AG08396 (cell line): ENCODE measurements at regions not wholly inside any gene's neighbourhood (a gene's known extent, or its start where the extent isn't known, plus 50 kb on each side); places are given as distances from the start of the nearest gene placed in this dataset.
A peak's percentile ranks its signal among the peaks of the same experiment; 100 is the strongest.

Experiments used
- DNase-seq: peaks from one replicate; pipeline ENCODE4 v3.0.0; 2012; ENCODE audit warnings: low spot score, mixed read lengths

DNA sequence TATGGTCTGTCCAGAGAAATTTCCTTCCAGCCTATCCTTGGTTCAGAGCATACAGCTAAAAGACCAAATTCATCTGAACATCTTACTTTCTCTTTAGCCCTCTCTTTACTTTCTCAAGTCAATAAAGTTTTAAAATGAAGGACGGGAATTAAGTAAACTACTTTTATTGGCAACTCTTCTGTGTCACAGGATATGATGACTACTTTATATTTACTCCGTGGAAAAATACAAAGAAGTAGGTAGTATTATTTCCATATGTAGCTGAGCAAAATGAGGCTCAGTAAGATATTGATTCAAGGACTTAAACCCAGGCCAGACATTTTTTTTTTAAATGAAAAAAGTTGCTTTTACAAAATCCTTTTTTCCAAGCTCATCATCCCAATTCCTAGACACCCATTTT is 151.2 kb upstream of the DPYD start:
- DNase-seq = no peak

DNA sequence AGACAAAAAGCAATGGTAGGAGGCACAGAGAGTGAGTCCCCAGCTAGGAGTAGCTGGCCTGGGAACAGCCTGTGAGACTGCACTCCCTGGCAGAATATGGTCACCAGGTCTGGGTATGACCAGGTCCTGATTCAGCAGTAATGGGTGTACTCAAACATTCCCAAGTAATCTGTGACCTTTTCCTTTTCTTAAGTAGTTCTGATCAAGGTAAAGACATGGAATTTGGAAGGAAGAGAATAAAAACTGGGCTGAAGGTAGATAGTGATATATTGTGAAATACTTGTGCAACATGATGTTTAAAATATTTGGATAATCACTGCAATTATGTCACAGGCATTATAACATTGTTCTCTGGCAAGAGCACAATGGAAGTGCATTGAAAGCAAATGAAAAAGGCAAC is 147.2 kb upstream of the DPYD start:
- no peak for DNase-seq

DNA sequence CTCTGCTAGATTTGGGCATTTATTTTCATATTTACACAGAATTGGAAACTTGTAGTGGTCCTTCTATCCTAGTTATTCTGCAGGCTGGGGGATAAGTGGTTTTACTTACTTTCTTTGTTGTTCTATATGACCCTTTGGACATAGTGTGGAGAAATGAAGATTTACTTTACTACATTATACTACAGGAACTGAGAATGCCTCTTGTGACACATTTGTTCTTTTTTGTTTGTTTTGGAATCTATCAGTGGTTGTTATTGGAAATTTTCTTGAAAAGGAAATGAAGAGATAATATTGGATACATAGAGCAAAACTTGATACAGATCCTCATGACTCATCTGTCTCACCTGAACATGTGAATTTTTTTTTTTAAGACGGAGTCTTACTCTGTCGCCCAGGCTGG is 146.1 kb upstream of the DPYD start:
- DNase-seq = no peak

DNA sequence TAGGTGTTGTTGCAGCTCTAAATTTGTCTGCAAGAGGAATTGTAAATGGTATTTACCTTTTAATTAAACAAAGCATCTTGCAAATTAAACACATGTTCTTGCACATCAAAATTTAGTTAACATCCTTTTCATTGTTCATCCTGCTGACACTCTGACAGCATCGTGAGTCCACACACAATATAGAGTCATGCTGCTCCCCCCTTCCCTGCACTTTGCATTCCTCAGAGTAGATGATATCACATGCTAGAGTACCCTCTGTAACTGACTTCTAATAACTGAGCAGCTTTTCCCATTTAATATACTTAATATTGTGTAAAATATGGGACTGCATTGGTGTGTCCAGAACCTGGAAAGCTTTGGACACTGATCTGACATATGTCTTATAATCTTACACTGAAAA is 138.8 kb upstream of the DPYD start:
- DNase-seq = no peak

DNA sequence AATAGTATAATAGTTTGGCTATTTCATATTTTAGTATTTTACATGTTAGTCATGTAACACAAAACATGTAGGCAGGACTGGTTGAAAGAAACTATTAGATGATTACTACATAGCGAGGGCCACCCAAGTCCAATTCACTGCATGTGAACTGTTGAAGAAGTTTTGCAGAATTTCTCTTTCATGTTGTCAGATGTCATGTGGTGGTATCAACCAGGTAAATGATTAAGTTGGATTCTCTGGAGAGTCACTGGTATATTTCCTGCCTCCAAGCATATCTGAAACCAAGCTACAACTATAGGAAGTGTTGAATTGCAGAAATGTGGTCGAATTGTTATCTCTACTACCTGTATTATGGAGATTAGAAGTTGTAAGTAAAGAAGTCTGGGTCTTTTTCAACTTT is 137.8 kb upstream of the DPYD start:
- DNase-seq = no peak

DNA sequence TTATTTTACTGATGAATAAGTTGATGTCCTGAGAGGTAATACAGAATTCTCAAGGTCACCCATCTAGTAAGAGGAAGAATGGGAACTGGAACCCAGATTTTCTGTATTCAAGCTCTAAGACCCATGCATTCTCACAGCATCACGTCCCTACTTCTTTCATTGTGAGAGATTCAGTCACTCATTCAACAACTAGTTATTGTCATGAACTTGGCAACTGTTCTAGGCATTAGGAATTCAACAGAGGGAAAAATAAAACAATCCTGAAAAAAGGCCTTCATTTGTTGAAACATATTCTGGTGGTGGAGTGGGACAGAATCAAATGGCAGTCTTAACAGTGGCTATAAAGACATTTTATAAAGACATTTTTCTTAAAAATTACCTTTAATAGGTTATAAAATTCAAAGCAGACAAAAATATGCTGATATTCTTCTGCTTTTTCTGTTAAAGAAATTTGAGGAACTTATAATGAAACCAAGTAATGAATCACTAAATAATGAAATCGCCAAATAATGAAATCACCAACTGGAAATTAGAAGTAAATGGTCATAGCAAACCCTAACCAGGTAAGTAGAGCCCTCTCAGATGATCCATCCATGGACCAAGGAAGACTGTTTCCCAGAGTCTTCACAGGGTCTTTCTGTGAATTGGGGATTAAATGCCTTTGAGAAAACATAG is 136.5 kb upstream of the DPYD start:
- DNase-seq = no peak

DNA sequence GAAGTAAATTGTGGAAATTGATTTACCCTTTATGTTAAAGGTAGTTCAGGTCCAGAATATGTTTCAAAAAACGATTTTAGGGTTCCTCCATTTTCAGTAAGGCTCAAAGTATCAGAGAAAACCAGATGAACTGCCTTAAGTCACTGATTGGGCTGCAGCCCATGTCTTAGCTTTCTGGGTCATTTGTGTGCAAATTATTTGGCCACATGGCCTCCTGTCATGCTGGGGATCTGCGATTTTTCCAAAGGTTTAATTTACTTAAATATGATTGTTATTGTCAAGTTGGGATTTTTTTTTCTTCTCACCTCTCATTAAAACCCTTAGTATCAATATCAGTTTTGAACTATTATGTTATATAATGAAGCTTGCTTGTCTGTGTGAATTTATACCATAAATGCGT is 135.9 kb upstream of the DPYD start:
- no peak for DNase-seq

DNA sequence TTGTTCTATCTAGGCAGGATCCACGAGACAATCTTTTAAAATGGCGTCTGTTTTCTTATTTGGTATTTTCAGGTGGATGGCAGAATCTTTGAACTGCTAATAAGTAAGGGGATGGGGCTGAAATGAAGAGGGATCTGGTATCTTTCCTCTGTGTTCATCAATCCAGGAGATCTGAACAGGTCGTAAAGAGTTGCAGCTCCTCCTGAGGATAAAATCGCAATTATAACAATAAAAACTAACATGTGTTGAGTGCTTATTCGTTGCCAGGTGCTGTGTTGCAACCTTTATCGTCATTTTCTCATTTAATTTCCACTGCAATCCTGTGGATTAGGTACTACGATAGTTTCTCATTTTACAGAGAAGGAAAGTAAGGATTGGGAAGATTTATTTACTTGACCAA is 134.6 kb upstream of the DPYD start:
- no peak for DNase-seq

DNA sequence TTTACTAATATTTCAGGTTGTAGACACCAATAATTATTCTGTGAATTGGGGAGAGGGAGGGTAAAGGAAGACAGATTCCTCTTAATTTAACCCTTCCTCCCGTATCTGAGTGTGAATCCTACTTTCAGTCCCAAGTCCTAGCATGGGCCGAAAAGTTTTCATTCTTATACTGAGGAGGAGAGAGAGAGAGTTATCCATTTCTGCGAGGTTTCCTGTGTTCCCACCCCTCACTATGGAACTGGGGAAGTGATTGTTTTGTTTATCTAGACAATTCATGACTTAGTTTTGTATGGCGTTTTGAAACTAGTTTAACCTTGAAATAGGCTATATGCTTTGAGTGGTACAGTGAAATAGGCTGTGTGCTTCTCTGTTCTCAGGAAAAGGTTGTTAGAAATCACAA is 134.0 kb upstream of the DPYD start:
- no peak for DNase-seq

DNA sequence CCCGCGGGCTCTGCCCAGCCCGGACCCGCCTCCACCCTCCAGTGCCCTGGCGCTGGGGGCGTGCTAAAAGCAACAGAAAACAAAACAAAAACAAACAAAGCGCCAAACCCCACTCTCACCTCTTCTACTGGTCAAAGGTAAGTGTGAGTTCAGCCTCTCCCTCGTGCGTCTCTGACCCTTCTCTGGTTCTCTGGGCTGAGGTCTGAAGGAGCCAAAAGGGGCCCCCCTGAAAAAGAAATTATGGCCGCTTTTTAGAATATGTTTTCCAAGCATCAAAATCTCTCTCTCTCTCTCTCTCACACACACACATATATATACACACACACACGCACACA is 133.5 kb upstream of the DPYD start:
- DNase-seq = no peak

DNA sequence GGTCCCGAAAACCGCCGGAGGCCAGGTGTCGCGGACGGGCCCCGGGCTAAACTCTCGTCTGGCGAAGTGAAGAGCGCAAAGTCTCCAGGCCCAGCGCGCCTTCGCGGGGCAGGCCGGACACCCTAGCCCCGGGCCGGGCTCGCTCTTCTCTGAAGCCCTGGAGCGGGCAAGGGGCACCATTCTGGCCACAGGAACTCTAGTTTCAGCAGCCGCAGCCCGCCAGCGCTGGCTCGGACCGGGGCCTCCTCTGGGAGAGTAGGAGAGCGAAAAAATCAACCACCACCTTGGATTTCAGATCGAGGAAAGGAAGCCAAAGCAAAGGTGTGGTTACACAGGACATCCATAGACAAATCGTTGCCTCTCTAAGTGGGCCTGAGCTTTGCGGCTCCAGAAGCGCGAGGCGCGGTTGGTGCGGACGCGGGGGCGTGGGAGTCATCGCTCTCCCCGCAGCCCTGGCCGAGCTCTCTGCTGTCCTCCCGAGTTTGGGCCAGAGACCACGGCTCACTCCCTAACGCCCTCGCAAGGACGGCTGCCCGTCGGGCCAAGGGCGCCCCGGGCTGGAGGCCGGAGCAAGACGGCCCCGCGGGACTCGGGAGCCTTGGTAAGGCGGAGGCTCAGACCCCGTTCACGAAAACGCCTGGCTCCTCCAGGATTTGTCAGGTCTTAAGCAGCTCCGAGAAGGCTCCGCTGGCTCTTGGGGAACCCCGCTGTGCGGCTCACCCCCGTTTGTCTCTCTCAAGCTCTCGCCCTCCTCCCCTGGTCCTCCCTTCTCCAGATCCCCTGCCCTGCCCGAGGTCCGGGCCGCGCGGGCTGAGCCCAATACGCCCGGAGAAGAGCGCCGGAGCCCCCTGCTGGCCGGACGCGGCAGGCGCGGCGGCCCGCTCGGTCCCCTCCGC is 132.9 kb upstream of the DPYD start:
- peak; percentile 80 for DNase-seq

DNA sequence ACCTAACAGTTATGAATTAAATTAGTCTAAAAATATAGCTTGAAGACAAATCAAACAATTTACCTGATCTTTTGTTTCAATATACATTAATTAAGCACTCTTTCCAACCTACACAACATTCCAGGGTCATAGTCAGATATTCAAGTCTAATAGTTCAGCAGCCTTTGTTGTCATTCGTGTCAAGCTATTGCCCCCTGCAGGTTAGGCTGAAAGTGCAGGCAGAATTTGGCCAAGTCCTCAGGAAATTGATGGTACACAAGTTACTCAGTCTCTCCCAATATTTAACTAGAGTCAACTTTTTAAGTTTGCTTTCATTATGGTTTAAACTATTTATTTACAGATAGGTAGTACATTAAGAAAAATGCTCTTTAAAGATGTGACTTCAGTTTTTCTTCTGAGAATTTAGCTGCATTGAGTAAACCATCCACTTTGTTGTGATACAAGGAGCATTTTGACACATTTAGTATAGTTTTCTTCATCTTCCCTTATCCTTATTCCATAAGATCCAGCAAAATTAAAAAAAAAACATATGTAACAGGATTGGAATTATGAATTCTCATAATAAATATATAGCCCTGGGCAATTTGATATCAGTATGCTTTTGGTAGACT is 130.3 kb upstream of the DPYD start:
- DNase-seq = peak; percentile 54

DNA sequence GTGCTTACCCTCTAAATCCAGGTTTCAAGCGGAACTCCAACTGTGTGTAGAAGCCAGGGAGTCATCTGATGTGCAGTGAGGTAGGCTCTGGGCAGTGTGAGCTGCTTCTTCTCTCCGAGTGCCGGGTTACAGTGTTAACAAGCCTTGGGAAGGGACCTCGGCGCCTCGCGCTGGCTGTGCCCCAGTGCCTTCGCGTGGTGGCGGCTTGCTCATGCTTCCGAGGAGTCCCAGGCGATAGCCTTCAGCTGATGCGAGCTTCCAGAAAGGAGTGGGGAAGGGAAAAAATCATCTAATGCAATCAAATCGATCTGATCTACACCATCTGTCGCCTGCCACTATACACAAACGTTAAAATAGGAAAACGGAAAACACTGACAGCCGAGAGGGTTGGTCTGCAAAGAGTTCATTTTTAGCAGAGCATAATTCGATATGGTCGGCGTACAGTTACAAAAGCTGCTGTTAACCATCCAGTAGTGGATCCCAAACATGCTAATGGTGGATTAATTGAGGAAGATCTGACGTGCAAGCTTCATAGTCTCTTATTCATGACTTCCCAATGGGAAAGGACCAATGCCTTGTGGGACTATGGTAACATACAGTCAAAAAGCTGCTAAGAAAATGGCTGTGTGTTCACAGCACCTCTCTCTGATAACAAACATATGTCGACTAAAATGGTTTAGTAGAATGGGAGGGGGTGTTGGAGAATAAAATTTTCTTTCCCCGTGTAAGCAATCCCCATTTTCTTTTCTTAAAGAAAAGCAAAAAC is 128.7 kb upstream of the DPYD start:
- DNase-seq = no peak

DNA sequence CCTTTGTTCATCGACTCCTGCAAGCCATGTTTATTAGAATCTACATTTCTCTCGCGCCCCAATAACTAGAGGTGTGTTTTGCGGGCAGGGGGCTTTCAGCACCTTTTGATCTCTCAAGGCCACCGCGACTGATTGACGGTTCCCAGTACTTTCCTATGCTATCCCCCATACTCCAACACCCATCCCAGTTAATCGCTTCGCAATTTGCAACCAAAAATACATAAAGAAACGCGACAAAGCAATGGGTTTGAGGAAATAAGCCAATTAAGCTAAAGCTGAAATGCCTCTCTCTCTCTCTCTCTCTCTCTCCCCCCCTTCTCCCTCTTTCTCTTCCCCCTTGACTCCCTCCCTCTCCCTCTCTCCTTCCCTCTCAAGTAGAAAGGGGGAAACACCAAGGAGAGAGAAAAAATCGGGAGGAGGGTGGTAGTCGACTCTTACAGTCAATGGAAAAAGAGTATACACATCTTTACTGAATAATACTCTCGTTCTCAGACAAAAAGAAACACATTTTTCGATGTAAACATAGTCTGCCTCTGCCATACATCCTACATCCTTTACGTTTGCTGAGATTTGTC is 128.0 kb upstream of the DPYD start:
- no peak for DNase-seq

DNA sequence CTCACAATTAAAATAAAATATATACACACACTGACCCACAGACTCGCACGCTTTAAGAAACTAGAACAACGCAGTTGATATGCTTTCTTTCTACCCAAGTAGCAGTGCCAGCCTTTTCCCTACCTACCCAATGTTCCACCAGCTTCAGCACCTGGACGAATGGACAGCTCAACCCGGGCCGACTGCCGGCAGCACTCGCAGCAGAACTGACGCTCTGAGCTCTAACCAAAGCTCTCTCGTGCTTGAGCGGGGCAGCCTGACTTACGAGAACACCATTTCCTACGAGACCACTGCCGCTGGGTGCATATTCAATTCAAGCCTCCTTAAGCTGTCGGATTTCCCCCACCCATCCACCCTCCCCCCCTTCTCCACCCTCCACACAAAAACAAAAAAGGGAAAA is 127.4 kb upstream of the DPYD start:
- peak; percentile 84 for DNase-seq

DNA sequence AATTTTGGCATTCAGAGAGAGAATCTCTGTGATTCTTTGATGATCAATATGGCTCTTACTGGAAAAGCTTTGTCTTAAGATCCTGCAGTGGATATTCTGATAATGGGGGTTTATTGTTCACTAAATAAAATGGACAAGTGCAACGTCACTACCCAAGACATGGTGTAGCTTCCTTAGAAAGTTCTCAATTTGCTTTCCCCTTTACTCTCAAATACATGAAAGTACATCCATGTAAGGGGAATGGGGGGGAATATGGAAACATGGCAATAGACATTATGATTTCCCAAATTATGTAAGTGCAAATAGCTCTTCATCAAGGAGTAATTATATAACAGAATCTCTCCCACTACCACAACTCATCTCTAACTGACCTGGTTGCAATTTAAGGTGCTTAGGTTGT is 126.3 kb upstream of the DPYD start:
- DNase-seq = no peak

DNA sequence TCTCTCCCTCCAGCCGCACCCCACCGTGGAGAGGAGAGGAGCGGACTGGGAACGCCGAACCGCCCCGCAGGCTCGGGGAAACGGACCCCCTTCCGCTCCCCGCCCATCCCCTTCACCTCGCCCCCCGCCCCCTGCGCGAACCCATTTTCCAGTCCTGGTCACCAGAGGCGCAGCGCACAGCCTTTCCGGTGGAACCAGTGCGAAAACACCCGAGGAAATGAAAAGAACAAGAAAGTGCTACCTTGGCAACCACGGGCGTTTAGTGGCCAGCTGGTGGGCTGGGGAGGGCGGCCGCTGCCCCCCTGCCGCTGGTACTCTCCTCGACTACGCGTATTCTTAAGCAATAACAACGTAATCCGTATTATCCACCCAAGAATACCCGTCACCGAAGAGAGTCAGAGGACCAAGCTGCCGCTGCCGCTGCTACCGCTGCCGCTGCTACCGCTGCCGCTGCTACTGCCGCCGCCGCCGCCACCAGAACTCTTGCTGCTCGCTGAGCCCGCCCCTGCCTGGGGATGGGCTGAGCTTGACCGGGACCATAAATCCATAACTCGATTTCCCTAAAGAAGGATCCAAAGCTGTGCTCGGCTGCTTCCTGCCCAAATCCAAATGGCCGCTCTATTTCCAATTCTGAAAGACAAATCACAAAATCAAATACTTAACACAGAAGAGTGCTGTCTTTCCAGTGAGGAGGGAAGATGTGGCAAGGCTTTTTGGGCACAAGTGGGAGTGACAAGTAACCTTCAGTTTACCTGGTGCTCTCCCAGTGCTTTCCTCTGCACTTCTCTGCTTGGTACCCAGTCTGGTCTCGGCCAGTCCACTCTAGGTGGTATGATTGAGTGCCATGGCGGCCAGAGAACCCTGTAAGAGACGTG is 125.2 kb upstream of the DPYD start:
- DNase-seq = no peak

DNA sequence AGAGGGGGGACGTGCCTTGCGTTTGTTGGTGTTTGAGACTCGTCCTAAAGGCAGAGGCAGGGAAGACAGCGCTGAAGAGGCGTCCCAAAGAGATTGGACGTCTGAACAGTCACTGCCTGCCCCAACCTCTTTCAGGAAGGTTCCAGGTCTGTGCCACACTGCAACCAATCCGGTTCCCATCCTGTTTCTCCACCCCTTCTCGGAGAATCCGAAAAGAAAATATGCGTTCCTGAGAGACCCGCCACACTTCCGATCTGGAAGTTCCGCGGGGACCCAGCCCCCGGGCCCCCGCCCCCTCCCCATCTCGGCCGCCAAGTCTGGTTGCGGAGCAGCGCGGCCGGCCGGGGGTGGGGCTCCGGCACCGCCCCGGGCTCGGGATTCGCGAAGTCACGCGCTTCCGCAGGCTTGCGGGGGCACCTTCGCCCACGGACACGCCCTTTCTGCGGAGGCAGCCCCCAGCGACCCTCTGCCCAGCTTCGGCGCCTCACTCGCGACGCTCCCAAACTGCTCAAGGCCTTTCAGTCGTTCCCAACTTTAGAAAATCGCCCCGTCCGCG is 124.5 kb upstream of the DPYD start:
- DNase-seq = peak; percentile 65

DNA sequence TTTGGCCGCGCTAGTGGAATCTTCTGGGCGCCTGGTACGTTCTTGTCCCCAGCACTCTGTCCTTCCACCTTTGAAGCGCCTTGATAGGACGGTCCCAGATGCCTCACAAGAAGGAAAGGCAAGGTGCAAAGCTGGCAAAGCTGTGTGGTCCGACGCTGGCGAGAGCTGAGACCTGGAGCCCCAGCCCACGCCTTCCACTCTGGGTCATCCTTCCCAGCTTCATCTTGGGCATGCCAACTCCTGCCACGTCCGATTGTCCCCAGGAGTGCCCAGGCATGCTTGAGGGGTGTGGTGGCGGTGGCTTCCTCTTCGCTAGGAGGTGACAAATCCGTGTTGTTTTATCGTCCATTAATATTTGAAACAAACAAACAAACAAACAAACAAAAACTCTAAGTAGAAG is 123.9 kb upstream of the DPYD start:
- DNase-seq = no peak

DNA sequence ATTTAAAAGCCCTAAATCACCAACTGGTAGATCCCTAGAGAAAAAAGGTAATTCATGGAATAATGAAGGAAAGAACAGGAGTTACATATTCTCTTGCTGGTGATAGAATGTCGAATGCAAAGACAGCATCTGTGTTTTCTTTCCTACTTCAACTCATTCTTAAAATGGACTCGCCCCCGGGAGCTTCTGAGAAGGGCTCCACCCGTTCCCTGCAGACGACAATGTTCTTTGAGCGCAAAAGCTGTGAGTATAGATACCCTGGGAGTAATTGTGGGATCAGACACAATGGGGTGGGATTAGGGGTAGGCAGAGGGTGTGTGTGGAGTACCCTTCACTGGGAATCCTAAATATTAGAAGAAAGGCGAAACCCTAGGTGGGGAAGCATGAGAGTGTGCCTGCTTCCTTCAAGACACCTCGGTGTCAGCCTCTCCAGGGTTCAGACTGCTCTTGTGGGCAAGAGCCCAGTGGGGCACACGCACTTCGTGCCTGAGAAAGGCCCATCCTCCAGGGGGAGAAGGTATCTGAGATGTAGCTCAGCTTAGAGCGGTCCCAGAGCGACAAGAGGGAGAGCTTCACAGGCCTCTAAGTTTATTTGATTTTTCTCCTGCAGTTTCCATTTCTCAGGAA is 123.3 kb upstream of the DPYD start:
- DNase-seq = no peak

DNA sequence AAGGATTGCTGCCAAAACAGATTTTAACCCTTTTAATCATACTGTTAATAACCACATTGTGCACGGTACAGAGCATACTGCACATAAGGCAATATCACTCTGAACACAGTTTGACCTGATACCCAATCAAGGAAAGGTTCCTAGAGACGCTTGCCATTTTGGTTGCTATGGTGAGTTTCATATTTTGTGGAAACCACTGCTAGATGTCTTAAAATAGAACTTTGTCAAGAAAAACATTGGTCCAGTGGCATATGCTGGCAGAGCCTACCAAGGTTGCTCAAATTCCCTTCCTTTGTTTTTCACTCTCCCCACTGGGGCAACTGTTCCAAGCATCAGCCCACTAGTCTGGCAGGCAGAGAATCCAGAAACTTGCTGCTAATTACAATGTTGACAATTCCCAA is 114.8 kb upstream of the DPYD start:
- no peak for DNase-seq
